Erythroblast (primary cell): ENCODE measurements at regions not wholly inside any gene's neighbourhood (a gene's known extent, or its start where the extent isn't known, plus 50 kb on each side); places are given as distances from the start of the nearest gene placed in this dataset.

Experiments used
- DNase-seq, 2 experiments: peaks; one replicate each; lab custom pipeline; 2025; lab: John Stamatoyannopoulos, UW
- GATA1 ChIP-seq: IDR thresholded peaks from 2 replicates; pipeline ENCODE4 v1.6.1; 2011; ENCODE audit warnings: low read depth, mild to moderate bottlenecking, control low read depth, low read length, moderate library complexity
- POLR2A ChIP-seq: IDR thresholded peaks from 2 replicates; pipeline ENCODE4 v1.6.1; 2011; ENCODE audit warnings: mild to moderate bottlenecking, low read length

- no peak for DNase-seq
- TF ChIP-seq GATA1 (no peak), POLR2A (no peak)
These were observed 490.4 kb downstream of the PTPRC start for GRCh38 chr1:199129247-199129646.

- no peak for DNase-seq
- no peak for TF ChIP-seq POLR2A
- TF ChIP-seq GATA1 = no peak
These were observed 493.2 kb downstream of the PTPRC start for GRCh38 chr1:199132006-199132405.

- TF ChIP-seq GATA1 = no peak
- no peak for TF ChIP-seq POLR2A
- DNase-seq = no peak
These were observed 497.1 kb downstream of the PTPRC start for GRCh38 chr1:199135901-199136300.

GRCh38 chr1:199138061-199138460, 499.2 kb downstream of the PTPRC start:
- TF ChIP-seq POLR2A (no peak), GATA1 (no peak)
- no peak for DNase-seq

- no peak for DNase-seq
- TF ChIP-seq GATA1 = no peak
- no peak for TF ChIP-seq POLR2A
These were observed 510.8 kb downstream of the PTPRC start for GRCh38 chr1:199149591-199149990.

- DNase-seq = no peak
- TF ChIP-seq POLR2A (no peak), GATA1 (no peak)
These were observed 511.9 kb downstream of the PTPRC start for GRCh38 chr1:199150756-199151155.

- TF ChIP-seq POLR2A (no peak), GATA1 (no peak)
- DNase-seq = no peak
These were observed 513.0 kb downstream of the PTPRC start for GRCh38 chr1:199151634-199152425.

GRCh38 chr1:199152676-199153075, 513.8 kb downstream of the PTPRC start:
- TF ChIP-seq GATA1 (no peak), POLR2A (no peak)
- no peak for DNase-seq

GRCh38 chr1:199155166-199156019, 516.6 kb downstream of the PTPRC start:
- TF ChIP-seq POLR2A (no peak), GATA1 (no peak)
- DNase-seq = no peak

GRCh38 chr1:199157494-199157893, 518.7 kb downstream of the PTPRC start:
- TF ChIP-seq GATA1 (no peak), POLR2A (no peak)
- DNase-seq = no peak

GRCh38 chr1:199160521-199161318, 521.9 kb downstream of the PTPRC start:
- TF ChIP-seq POLR2A = no peak
- no peak for DNase-seq

GRCh38 chr1:199161319-199161680, 522.5 kb downstream of the PTPRC start:
- no peak for DNase-seq
- TF ChIP-seq POLR2A = no peak
- no peak for TF ChIP-seq GATA1

GRCh38 chr1:199161766-199162303, 523.0 kb downstream of the PTPRC start:
- TF ChIP-seq GATA1 (no peak), POLR2A (no peak)
- DNase-seq = no peak
